ENCODE measurements at regions not wholly inside any gene's neighbourhood (a gene's known extent, or its start where the extent isn't known, plus 50 kb on each side); places are given as distances from the start of the nearest gene placed in this dataset.

- no peaks in the 10 kb centered on the region for H3K27me3 ChIP-seq (ENCODE audit: insufficient read depth)
- no peak overlapping the region for H3K9ac ChIP-seq
- H3K4me2 ChIP-seq, result no peak overlapping the region
- H3K9me2 ChIP-seq, result no peaks in the 10 kb centered on the region
- no peaks in the 10 kb centered on the region for H3K4me1 ChIP-seq (ENCODE audit: control insufficient read depth in 1 of 2, insufficient read depth in 2 of 2, low read depth in 1 of 2, low read length in 1 of 2)
- H3K27ac ChIP-seq (ENCODE audit: low read depth in 2 of 2, low read length in 1 of 2), result no peak overlapping the region
- no peaks in the 10 kb centered on the region for H3K9me3 ChIP-seq
- H3K79me2 ChIP-seq (ENCODE audit: insufficient read depth), result no peaks in the 10 kb centered on the region
- no peaks in the 10 kb centered on the region for H4K20me1 ChIP-seq (ENCODE audit: insufficient read depth)
- no peak for TF ChIP-seq POLR2AphosphoS5 (IDR thresholded peaks at IDR 0.05; ENCODE audit: low read depth, low read length)
- TF ChIP-seq RCOR1 (IDR thresholded peaks at IDR 0.05; ENCODE audit: low read length), result no peak
- no peak for TF ChIP-seq REST (IDR thresholded peaks at IDR 0.05; ENCODE audit: low read depth, low read length)
- TF ChIP-seq MEF2A (IDR thresholded peaks at IDR 0.05; ENCODE audit: borderline replicate concordance, low read depth), result no peak
- no peak for TF ChIP-seq RFX5 (IDR thresholded peaks at IDR 0.05; ENCODE audit: low read length)
- no peak for TF ChIP-seq EZH2phosphoT487 (IDR thresholded peaks at IDR 0.05; ENCODE audit: borderline replicate concordance, low read depth)
- TF ChIP-seq YY1 (IDR thresholded peaks at IDR 0.05; ENCODE audit: low read depth), result no peak
- no peak for TF ChIP-seq TEAD4 (IDR thresholded peaks at IDR 0.05; ENCODE audit: borderline replicate concordance, insufficient read depth)
- TF ChIP-seq EP300 (IDR thresholded peaks at IDR 0.05; ENCODE audit: borderline replicate concordance in 1 of 2, low read depth in 1 of 2, low read length in 1 of 2), result no peak
- no peak for TF ChIP-seq SIN3A (IDR thresholded peaks at IDR 0.05; ENCODE audit: borderline replicate concordance, low read depth, low read length)
- no peak for TF ChIP-seq MAX (IDR thresholded peaks at IDR 0.05; ENCODE audit: low read depth)
- no peak for TF ChIP-seq ELF1 (IDR thresholded peaks at IDR 0.05)
- no peak for TF ChIP-seq GABPA (IDR thresholded peaks at IDR 0.05; ENCODE audit: low read depth)
- no peak for TF ChIP-seq GATA2 (CRISPR knock-in tag; IDR thresholded peaks at IDR 0.05)
- TF ChIP-seq FOXM1 (IDR thresholded peaks at IDR 0.05; ENCODE audit: low read depth), result no peak
- TF ChIP-seq USF2 (IDR thresholded peaks at IDR 0.05; ENCODE audit: borderline replicate concordance, low read depth, low read length), result no peak
- TF ChIP-seq FOXJ3 (CRISPR knock-in tag; IDR thresholded peaks at IDR 0.05), result no peak
- no peak for TF ChIP-seq MXI1 (IDR thresholded peaks at IDR 0.05; ENCODE audit: low read depth, low read length)
- no peak for TF ChIP-seq NFIC (IDR thresholded peaks at IDR 0.05; ENCODE audit: borderline replicate concordance)
- no peak for TF ChIP-seq SMC3 (IDR thresholded peaks at IDR 0.05; ENCODE audit: low read depth, low read length)
- CTCF ChIA-PET, result no interaction called here
- DNase-seq, result no peak
- H3K36me3 ChIP-seq (replicated peaks in 1 of 2; ENCODE audit: control insufficient read depth in 1 of 2, insufficient read depth in 2 of 2, low read length in 1 of 2), result no peaks in the 10 kb centered on the region
- H3K4me3 ChIP-seq (ENCODE audit: low read depth in 2 of 2, low read length in 1 of 2), result no peak overlapping the region
- POLR2A ChIA-PET, result no interaction called here
- no peak overlapping the region for H2AFZ ChIP-seq (ENCODE audit: low read depth)
- H3F3A ChIP-seq (replicated peaks; ENCODE audit: insufficient read depth), result no peaks in the 10 kb centered on the region
- WGBS (ENCODE audit: low lambda C conversion rate), result 61% methylated on average over 2 of the region's 2 CpGs
These were observed 268.3 kb upstream of the PDZRN3 start for GRCh38 chr3:73893089-73893488.
